Osteocyte (in vitro differentiated cells): ENCODE measurements at regions not wholly inside any gene's neighbourhood (a gene's known extent, or its start where the extent isn't known, plus 50 kb on each side); places are given as distances from the start of the nearest gene placed in this dataset.

Experiments
- DNase-seq: peaks from one replicate; pipeline ENCODE4 v3.0.0; 2021; ENCODE audit warnings: mixed read lengths; ENCODE audit not compliant: unreplicated experiment; ENCODE audit errors: extremely low spot score
- H3K27ac Mint-ChIP-seq: one replicate; pipeline ENCODE4 v1.8.0; 2021; ENCODE audit warnings: mild to moderate bottlenecking, mixed read lengths; ENCODE audit not compliant: unreplicated experiment
- H3K27me3 Mint-ChIP-seq: one replicate; pipeline ENCODE4 v1.8.0; 2021; ENCODE audit warnings: mixed read lengths; ENCODE audit not compliant: unreplicated experiment
- H3K36me3 Mint-ChIP-seq: one replicate; pipeline ENCODE4 v1.8.0; 2021; ENCODE audit warnings: mixed read lengths; ENCODE audit not compliant: unreplicated experiment
- H3K4me1 Mint-ChIP-seq: one replicate; pipeline ENCODE4 v1.8.0; 2021; ENCODE audit warnings: mixed read lengths; ENCODE audit not compliant: unreplicated experiment
- H3K4me3 Mint-ChIP-seq: one replicate; pipeline ENCODE4 v1.8.0; 2021; ENCODE audit warnings: mild to moderate bottlenecking, moderate library complexity, mixed read lengths; ENCODE audit not compliant: unreplicated experiment
- H3K9me3 Mint-ChIP-seq: one replicate; pipeline ENCODE4 v1.8.0; 2021; ENCODE audit warnings: mixed read lengths; ENCODE audit not compliant: unreplicated experiment
- TF ChIP-seq, protein P1 (sequence below): fragments of 200-600 bp; sonication (generic); IDR thresholded peaks from 2 replicates; pipeline ENCODE4 v1.5.0; 2021; ENCODE audit warnings: antibody characterized with exemption, mild to moderate bottlenecking, moderate library complexity

DNA sequence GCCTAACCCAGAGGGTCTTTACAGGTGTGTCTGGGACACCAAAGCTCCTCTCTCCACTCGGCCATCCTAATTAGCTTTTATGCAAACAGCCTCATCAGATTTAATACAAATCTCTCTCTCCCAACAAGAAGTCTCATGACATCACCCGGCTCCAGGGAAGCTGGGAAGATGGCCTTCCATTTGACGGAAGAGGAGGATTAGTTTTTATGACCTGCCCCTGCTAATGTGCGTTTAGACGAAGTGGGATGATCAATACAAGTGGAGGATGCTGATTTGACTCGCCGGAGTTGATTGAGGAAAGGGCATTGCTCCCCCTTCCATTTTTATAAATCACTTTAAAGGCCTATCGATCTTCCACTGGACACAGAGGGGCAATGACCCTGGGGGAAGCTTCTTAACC, 239.2 kb downstream of the BCL11B start:
- Mint-ChIP-seq H3K27me3 (peaks cover 13% of the 10 kb centered on the region), H3K9me3 (no peaks in the 10 kb centered on the region), H3K4me3 (no peak overlapping the region), H3K4me1 (peaks cover 23% of the 10 kb centered on the region), H3K36me3 (no peaks in the 10 kb centered on the region), H3K27ac (no peak overlapping the region)
- no peak for DNase-seq
- TF ChIP-seq, protein P1, sequence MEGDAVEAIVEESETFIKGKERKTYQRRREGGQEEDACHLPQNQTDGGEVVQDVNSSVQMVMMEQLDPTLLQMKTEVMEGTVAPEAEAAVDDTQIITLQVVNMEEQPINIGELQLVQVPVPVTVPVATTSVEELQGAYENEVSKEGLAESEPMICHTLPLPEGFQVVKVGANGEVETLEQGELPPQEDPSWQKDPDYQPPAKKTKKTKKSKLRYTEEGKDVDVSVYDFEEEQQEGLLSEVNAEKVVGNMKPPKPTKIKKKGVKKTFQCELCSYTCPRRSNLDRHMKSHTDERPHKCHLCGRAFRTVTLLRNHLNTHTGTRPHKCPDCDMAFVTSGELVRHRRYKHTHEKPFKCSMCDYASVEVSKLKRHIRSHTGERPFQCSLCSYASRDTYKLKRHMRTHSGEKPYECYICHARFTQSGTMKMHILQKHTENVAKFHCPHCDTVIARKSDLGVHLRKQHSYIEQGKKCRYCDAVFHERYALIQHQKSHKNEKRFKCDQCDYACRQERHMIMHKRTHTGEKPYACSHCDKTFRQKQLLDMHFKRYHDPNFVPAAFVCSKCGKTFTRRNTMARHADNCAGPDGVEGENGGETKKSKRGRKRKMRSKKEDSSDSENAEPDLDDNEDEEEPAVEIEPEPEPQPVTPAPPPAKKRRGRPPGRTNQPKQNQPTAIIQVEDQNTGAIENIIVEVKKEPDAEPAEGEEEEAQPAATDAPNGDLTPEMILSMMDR, result no peak

DNA sequence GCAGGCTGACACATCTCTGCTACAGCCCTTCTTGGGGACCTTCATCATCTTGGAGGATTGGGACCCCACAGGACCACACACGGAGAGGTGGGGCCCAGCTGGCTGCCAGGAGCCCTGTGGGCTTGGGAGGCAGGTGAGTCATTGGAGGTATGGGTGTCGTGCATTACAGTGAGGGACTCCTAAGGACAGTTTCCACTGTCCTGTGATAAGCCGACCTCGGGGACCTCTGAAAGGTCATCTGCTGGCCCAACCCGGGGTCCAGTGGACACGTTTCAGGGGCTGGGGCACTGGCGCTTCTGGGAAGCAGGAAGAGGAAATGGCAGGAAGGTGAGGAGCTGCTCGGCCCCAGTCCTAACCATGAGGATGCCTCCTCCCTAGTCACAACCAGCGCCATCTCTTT, 238.0 kb downstream of the BCL11B start:
- Mint-ChIP-seq H3K9me3 (no peaks in the 10 kb centered on the region), H3K4me1 (peaks cover 25% of the 10 kb centered on the region), H3K4me3 (no peak overlapping the region), H3K36me3 (no peaks in the 10 kb centered on the region), H3K27me3 (peaks cover 11% of the 10 kb centered on the region), H3K27ac (no peak overlapping the region)
- TF ChIP-seq, protein P1, result no peak
- DNase-seq, result no peak

DNA sequence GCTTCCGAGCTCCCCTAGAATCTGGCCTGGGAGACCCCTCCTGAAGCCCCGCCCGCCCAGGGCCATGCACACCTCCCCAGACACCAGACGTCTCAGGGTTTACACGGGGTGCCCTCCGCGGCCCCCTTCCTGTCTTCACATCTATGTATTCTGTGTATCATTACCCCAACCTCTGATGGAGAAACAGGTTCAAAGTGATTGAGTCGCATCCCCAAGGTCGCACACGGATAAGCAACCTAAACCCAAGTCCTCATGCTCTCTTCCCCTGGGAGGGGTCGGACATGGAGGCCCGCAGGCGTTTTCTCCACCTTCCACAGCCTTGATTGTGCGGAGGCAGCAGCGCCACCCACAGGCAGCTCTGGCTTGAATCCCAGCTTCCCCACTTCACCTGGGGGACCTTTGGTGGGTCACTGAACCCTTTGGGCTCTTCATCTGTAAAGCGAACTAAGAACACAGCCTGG, 237.3 kb downstream of the BCL11B start:
- TF ChIP-seq, protein P1, result no peak
- peaks cover 25% of the 10 kb centered on the region for H3K4me1 Mint-ChIP-seq
- H3K27ac Mint-ChIP-seq, result no peak overlapping the region
- no peak overlapping the region for H3K4me3 Mint-ChIP-seq
- H3K9me3 Mint-ChIP-seq, result no peaks in the 10 kb centered on the region
- H3K27me3 Mint-ChIP-seq, result peaks cover 8% of the 10 kb centered on the region
- no peaks in the 10 kb centered on the region for H3K36me3 Mint-ChIP-seq
- no peak for DNase-seq

DNA sequence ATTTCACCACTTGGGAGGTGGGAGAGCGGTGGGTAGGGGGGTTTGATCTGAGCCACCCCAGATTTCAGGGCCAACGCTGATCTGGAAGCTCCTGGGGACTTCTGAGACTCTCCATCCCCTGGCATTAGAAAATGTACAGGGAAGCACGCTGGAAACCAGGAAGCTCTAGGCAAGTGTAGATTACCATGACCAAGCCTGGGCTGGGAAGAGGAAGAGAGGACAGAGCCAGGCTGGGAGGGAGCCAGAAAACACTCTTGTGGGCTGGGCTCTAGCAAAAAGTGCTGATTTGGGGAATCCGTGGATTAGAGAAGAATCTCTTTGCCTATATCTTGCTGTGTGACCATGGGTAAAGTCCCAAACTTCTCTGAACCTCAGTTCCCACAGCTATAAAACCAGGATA, 236.7 kb downstream of the BCL11B start:
- H3K27ac Mint-ChIP-seq, result peak overlapping the region; percentile 44
- TF ChIP-seq, protein P1, result no peak

DNA sequence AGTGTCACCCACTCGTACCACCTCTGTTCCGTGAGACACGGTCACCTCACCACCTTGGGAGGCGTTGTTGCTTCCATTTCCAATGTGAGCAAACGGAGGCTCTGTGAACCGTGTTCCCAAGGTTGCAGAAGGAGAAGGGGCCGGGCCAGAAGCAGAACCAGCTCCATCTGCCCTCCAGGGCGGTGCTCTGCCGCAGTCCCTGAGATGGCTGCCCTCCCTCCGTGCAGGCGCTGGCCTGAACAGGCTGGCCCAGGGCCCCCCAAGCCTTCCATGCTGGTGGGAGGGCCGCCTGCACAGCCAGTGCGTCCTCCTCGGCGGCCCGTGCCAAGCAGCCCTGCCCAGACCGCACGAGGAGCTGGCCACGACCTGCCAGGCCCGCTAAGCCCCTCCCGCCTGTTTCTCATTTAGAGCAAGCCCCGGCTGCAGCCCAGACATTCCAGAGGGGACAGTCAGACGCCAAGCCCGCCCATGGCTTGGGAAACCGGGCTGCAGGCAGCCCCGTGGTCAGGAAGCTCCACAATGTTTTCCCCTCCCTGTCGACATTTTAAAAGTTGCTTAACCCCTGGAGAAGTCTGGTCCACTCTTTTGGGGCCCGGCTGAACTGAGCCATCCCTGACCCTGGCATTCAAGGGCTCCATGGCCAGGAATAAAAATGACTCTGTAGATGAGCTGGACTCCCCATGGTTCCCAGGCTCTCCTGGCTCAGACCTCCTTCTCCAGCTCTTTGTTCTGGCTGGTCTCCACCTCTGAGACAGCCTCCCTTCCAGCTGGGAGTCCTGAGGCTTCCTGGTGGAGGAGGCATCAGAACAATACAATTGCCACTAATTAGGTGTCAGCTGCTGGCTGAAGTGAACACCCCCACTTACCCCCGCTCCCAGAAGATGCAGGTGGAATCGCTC, 236.0 kb downstream of the BCL11B start:
- Mint-ChIP-seq H3K36me3 (no peaks in the 10 kb centered on the region), H3K4me3 (no peak overlapping the region), H3K9me3 (no peaks in the 10 kb centered on the region), H3K4me1 (peaks cover 25% of the 10 kb centered on the region), H3K27ac (peak overlapping the region; percentile 88), H3K27me3 (peaks cover 2% of the 10 kb centered on the region)
- peak; percentile 93 for DNase-seq
- TF ChIP-seq, protein P1, result peak; percentile 3

More for the DNA sequence above, 236.7 kb downstream of the BCL11B start:
- Mint-ChIP-seq H3K9me3 (no peaks in the 10 kb centered on the region), H3K27me3 (peaks cover 4% of the 10 kb centered on the region), H3K4me1 (peaks cover 25% of the 10 kb centered on the region), H3K36me3 (no peaks in the 10 kb centered on the region), H3K4me3 (no peak overlapping the region)
- DNase-seq, result no peak
